ENCODE measurements at regions not wholly inside any gene's neighbourhood (a gene's known extent, or its start where the extent isn't known, plus 50 kb on each side); places are given as distances from the start of the nearest gene placed in this dataset.
"Not testable (repeated sequence)": the region's sequence is repeated elsewhere in the genome, so short reads cannot be mapped to it uniquely, and the experiment has no call there.

GRCh38 chr14:71396050-71396677, 488.9 kb downstream of the PCNX1 start:
- DNase-seq (ENCODE audit: low spot score), result no peak

- no peak for DNase-seq (ENCODE audit: low spot score)
Measured at GRCh38 chr14:71397371-71397770, 490.1 kb downstream of the PCNX1 start.

GRCh38 chr14:71398450-71398849, 491.2 kb downstream of the PCNX1 start:
- no peak for DNase-seq (ENCODE audit: low spot score)

GRCh38 chr14:71399057-71399487, 491.8 kb downstream of the PCNX1 start:
- no peak for DNase-seq (ENCODE audit: low spot score)

GRCh38 chr14:71400871-71401321, 493.6 kb downstream of the PCNX1 start:
- no peak for DNase-seq (ENCODE audit: low spot score)

- DNase-seq (ENCODE audit: low spot score), result not testable (repeated sequence)
Measured at GRCh38 chr14:71402415-71402814, 495.2 kb downstream of the PCNX1 start.

GRCh38 chr14:71403656-71404055, 496.4 kb downstream of the PCNX1 start:
- no peak for DNase-seq (ENCODE audit: low spot score)

- no peak for DNase-seq (ENCODE audit: low spot score)
Measured at GRCh38 chr14:71405676-71406075, 498.4 kb downstream of the PCNX1 start.

GRCh38 chr14:71408362-71409030, 501.2 kb downstream of the PCNX1 start:
- no peak for DNase-seq (ENCODE audit: low spot score)

- DNase-seq (ENCODE audit: low spot score), result no peak
Measured at GRCh38 chr14:71410578-71411284, 503.5 kb downstream of the PCNX1 start.

- no peak for DNase-seq (ENCODE audit: low spot score)
Measured at GRCh38 chr14:71411285-71411595, 504.0 kb downstream of the PCNX1 start.

- no peak for DNase-seq (ENCODE audit: low spot score)
Measured at GRCh38 chr14:71411738-71412137, 504.5 kb downstream of the PCNX1 start.

GRCh38 chr14:71414631-71415403, 507.6 kb downstream of the PCNX1 start:
- no peak for DNase-seq (ENCODE audit: low spot score)

- DNase-seq (ENCODE audit: low spot score), result no peak
Measured at GRCh38 chr14:71415404-71415690, 508.1 kb downstream of the PCNX1 start.

GRCh38 chr14:71416392-71416791, 509.1 kb downstream of the PCNX1 start:
- no peak for DNase-seq (ENCODE audit: low spot score)

GRCh38 chr14:71418532-71419245, 511.4 kb downstream of the PCNX1 start:
- DNase-seq (ENCODE audit: low spot score), result no peak

- no peak for DNase-seq (ENCODE audit: low spot score)
Measured at GRCh38 chr14:71423481-71423880, 508.7 kb upstream of the RGS6 start.

- DNase-seq (ENCODE audit: low spot score), result no peak
Measured at GRCh38 chr14:71424941-71425340, 507.3 kb upstream of the RGS6 start.

GRCh38 chr14:71426001-71426400, 506.2 kb upstream of the RGS6 start:
- DNase-seq (ENCODE audit: low spot score), result no peak

- no peak for DNase-seq (ENCODE audit: low spot score)
Measured at GRCh38 chr14:71429902-71430301, 502.3 kb upstream of the RGS6 start.

GRCh38 chr14:71430321-71430677, 501.9 kb upstream of the RGS6 start:
- no peak for DNase-seq (ENCODE audit: low spot score)

GRCh38 chr14:71430678-71431376, 501.4 kb upstream of the RGS6 start:
- no peak for DNase-seq (ENCODE audit: low spot score)

Measured in hematopoietic multipotent progenitor cell treated with erythropoietin and hydrocortisone succinate and interleukin-3 and kit ligand, for 17 days (in vitro differentiated cells).